CD1c-positive myeloid dendritic cell (primary cell): ENCODE measurements at regions not wholly inside any gene's neighbourhood (a gene's known extent, or its start where the extent isn't known, plus 50 kb on each side); places are given as distances from the start of the nearest gene placed in this dataset.

Source experiments
- DNase-seq: peaks from one replicate; pipeline ENCODE4 v3.0.0-alpha.2; 2016; ENCODE audit errors: extremely low spot score

- no peak for DNase-seq
Measured at GRCh38 chr13:60282708-60283107, 114.3 kb upstream of the TDRD3 start.

GRCh38 chr13:60286707-60287106, 110.3 kb upstream of the TDRD3 start:
- DNase-seq: no peak

GRCh38 chr13:60288569-60288968, 108.5 kb upstream of the TDRD3 start:
- DNase-seq: no peak

- DNase-seq: no peak
Measured at GRCh38 chr13:60303166-60303565, 93.9 kb upstream of the TDRD3 start.

- DNase-seq: no peak
Measured at GRCh38 chr13:60311527-60311926, 85.5 kb upstream of the TDRD3 start.

GRCh38 chr13:60312851-60313505, 84.0 kb upstream of the TDRD3 start:
- DNase-seq: no peak

GRCh38 chr13:60318186-60318585, 78.8 kb upstream of the TDRD3 start:
- DNase-seq: no peak

GRCh38 chr13:60324131-60324530, 72.9 kb upstream of the TDRD3 start:
- no peak for DNase-seq

GRCh38 chr13:60326273-60326672, 70.7 kb upstream of the TDRD3 start:
- no peak for DNase-seq

GRCh38 chr13:60327511-60327910, 69.5 kb upstream of the TDRD3 start:
- DNase-seq: no peak

- DNase-seq: no peak
Measured at GRCh38 chr13:60328073-60328472, 68.9 kb upstream of the TDRD3 start.

- DNase-seq: peak; percentile 12
Measured at GRCh38 chr13:60329221-60329923, 67.6 kb upstream of the TDRD3 start.

GRCh38 chr13:60331249-60332012, 65.6 kb upstream of the TDRD3 start:
- no peak for DNase-seq

GRCh38 chr13:60332682-60333081, 64.3 kb upstream of the TDRD3 start:
- DNase-seq: no peak

GRCh38 chr13:60334310-60334709, 62.7 kb upstream of the TDRD3 start:
- no peak for DNase-seq

- DNase-seq: peak; percentile 21
Measured at GRCh38 chr13:60335531-60335930, 61.5 kb upstream of the TDRD3 start.

GRCh38 chr13:60338754-60339153, 58.3 kb upstream of the TDRD3 start:
- no peak for DNase-seq

GRCh38 chr13:60343978-60344377, 53.0 kb upstream of the TDRD3 start:
- DNase-seq: no peak

GRCh38 chr13:60347174-60347573, 49.8 kb upstream of the TDRD3 start:
- DNase-seq: no peak
